ENCODE measurements at regions not wholly inside any gene's neighbourhood (a gene's known extent, or its start where the extent isn't known, plus 50 kb on each side); places are given as distances from the start of the nearest gene placed in this dataset.

- TF ChIP-seq CTCF (IDR thresholded peaks at IDR 0.05; ENCODE audit: borderline replicate concordance, extremely low read depth, low read length, poor library complexity, severe bottlenecking) (no peak), EZH2 (IDR thresholded peaks at IDR 0.05; ENCODE audit: borderline replicate concordance, low read depth, low read length, severe bottlenecking) (no peak)
Measured at GRCh38 chr18:78115896-78116561, 863.6 kb upstream of the SALL3 start.

Measured in DND-41 (cell line).